Skeletal muscle tissue (tissue), 3 donors: ENCODE measurements at regions not wholly inside any gene's neighbourhood (a gene's known extent, or its start where the extent isn't known, plus 50 kb on each side); places are given as distances from the start of the nearest gene placed in this dataset.
A peak's percentile ranks its signal among the peaks of the same experiment; 100 is the strongest.

Source experiments
- H3K27ac ChIP-seq: one replicate; pipeline ENCODE4 v1.7.0; 2013; ENCODE audit warnings: mild to moderate bottlenecking, low read depth, low read length, inconsistent platforms
- H3K27me3 ChIP-seq, 3 donors: one replicate each; pipeline ENCODE4 v1.7.0; 2013; ENCODE audit warnings: low read length in 3 of 3; ENCODE audit not compliant: control insufficient read depth in 3 of 3, insufficient read depth in 3 of 3
- H3K36me3 ChIP-seq, 3 donors: one replicate each; pipeline ENCODE4 v1.7.0; 2013; ENCODE audit warnings: low read length in 3 of 3; ENCODE audit not compliant: control insufficient read depth in 3 of 3, insufficient read depth in 3 of 3
- H3K4me1 ChIP-seq, 3 donors: one replicate each; pipeline ENCODE4 v1.7.0; 2013; ENCODE audit warnings: low read length in 3 of 3, mild to moderate bottlenecking in 3 of 3; ENCODE audit not compliant: control insufficient read depth in 3 of 3, insufficient read depth in 3 of 3
- H3K4me3 ChIP-seq, 3 donors: one replicate each; pipeline ENCODE4 v1.7.0; 2013; ENCODE audit warnings: low read length in 3 of 3
- H3K9ac ChIP-seq, 3 donors: one replicate each; pipeline ENCODE4 v1.7.0; 2013; ENCODE audit warnings: low read length in 3 of 3, mild to moderate bottlenecking in 3 of 3, moderate library complexity in 2 of 3, low read depth in 1 of 3
- H3K9me3 ChIP-seq, 3 donors: one replicate each; pipeline ENCODE4 v1.7.0; 2013; ENCODE audit warnings: low read length in 3 of 3; ENCODE audit not compliant: control insufficient read depth in 3 of 3
- donor health status: Osteomylitis.

DNA sequence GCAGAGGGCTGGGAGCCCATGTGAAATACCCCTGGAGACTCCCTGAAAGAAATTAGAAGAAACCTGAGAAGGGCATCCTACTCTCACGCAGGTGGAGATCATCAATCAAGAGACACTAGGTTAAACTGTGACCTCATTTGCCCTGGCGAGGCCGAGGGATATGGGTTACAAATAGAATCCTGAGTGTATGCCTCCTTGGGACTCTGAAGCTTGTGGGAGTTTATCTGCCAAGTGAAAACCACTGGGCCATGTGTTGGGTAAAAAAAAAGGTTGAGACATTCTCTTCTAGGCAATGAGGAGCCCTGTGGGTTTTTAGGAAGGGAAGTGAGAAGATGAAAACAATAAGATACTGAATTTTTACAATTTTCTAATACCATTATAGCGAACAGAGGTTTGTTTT is 160.7 kb upstream of the ARID2 start:
- H3K9ac ChIP-seq: no peak overlapping the region
- H3K27ac ChIP-seq: peak overlapping the region; percentile 52
- no peak overlapping the region for H3K4me3 ChIP-seq
- no peaks in the 10 kb centered on the region for H3K9me3 ChIP-seq
- H3K27me3 ChIP-seq: no peaks in the 10 kb centered on the region
- H3K4me1 ChIP-seq: peaks cover 0 to 7% (median 7%) of the 10 kb centered on the region in 3 donors
- H3K36me3 ChIP-seq: no peaks in the 10 kb centered on the region

DNA sequence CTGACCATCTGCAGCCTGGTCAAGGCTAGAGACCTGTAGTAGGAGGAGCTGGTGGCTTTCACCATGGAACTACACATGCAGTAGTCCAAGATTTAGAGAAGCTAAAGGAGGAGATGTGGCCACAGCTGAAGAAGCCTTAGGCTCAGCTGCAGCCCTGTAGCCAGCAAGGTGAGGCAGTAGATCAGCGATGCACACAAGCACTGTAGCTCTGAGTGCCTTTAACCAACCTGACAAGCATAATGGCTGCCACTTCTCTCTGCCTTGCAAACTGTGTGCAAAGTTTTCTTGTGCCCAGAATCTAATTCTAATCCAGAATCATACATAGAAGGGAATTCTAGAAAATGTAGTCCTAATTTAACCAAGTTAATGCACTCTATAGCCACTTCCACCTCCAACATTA is 159.0 kb upstream of the ARID2 start:
- Histone ChIP-seq H3K27ac (no peak overlapping the region), H3K36me3 (no peaks in the 10 kb centered on the region), H3K4me3 (no peak overlapping the region), H3K9me3 (no peaks in the 10 kb centered on the region), H3K4me1 (peaks cover 0 to 7% (median 7%) of the 10 kb centered on the region in 3 donors), H3K9ac (no peak overlapping the region), H3K27me3 (no peaks in the 10 kb centered on the region)

DNA sequence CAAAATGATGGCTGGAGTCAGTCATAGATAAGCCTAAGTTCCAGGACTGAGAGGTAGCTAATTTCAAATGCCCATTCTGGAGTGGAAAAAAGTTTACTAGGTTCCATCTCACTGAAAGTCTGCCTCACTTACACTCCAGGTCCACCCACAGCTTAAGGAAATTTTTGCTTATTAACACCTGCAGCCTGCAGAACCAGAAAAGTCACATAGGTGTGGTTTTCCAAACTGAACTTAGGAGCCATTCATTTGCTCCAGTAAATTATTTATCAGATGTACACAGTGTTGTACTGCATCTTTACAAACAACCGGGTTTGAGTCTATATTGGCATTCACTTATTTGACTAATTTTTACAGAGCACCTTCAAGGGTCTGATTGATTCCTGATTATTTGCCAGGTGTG is 157.4 kb upstream of the ARID2 start:
- no peak overlapping the region for H3K27ac ChIP-seq
- H3K4me1 ChIP-seq: peaks cover 0 to 7% (median 7%) of the 10 kb centered on the region in 3 donors
- no peak overlapping the region for H3K9ac ChIP-seq
- H3K27me3 ChIP-seq: no peaks in the 10 kb centered on the region
- H3K36me3 ChIP-seq: no peaks in the 10 kb centered on the region
- no peaks in the 10 kb centered on the region for H3K9me3 ChIP-seq
- no peak overlapping the region for H3K4me3 ChIP-seq

DNA sequence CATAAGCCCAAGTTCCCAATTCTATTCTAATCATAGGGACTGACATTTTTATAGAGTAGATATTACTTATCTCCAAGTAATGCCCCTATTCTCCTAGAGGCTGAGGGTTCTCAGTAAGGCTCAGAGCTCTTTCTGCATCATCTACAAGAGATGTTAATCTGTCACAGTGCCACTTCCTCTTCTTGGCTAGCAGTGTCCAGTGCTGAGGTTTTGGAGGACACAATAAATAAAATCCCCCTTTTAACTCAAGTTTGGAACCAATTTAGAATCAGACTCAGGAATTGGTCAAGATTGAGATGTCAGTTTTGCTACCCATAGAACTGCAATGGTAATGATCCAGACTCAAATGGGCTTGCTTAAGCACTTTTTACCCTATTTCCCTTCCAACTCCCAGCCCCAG is 154.1 kb upstream of the ARID2 start:
- Histone ChIP-seq H3K4me3 (no peak overlapping the region), H3K9me3 (no peaks in the 10 kb centered on the region), H3K27ac (no peak overlapping the region), H3K36me3 (no peaks in the 10 kb centered on the region), H3K27me3 (no peaks in the 10 kb centered on the region), H3K4me1 (no peaks in the 10 kb centered on the region), H3K9ac (no peak overlapping the region)

DNA sequence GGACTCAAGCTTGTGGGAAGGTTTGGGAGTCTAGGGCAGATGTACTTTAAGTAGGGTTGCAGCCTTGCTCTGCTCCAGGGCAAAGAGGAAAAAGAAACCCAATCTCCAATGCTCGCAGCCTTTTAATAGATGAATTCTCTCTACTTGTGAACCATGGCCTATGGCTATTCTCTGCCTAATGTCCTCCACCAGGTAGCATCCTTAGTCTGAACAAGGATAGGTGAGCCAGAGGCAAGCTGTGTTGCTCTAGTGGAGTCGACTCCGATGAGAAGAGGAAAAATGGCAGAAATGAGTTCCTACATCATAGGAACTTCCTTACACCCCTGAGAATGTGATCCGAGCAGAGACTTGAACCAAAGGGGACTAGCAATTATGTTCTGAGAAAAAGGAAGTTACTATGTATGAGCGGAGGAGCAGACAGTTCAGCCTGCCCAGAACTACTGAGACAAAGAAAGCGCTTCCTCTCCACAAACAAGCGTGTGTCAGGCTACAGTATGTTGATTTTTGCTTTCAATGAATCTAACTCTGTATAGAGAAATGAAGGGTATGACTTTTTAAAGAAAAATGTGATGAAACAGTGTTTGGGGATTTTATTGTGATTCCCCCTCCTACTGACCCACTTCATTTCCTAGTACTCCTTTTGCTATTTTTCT is 153.6 kb upstream of the ARID2 start:
- Histone ChIP-seq H3K27ac (no peak overlapping the region), H3K9me3 (no peaks in the 10 kb centered on the region), H3K4me3 (no peak overlapping the region), H3K27me3 (no peaks in the 10 kb centered on the region), H3K9ac (no peak overlapping the region), H3K4me1 (no peaks in the 10 kb centered on the region), H3K36me3 (no peaks in the 10 kb centered on the region)

DNA sequence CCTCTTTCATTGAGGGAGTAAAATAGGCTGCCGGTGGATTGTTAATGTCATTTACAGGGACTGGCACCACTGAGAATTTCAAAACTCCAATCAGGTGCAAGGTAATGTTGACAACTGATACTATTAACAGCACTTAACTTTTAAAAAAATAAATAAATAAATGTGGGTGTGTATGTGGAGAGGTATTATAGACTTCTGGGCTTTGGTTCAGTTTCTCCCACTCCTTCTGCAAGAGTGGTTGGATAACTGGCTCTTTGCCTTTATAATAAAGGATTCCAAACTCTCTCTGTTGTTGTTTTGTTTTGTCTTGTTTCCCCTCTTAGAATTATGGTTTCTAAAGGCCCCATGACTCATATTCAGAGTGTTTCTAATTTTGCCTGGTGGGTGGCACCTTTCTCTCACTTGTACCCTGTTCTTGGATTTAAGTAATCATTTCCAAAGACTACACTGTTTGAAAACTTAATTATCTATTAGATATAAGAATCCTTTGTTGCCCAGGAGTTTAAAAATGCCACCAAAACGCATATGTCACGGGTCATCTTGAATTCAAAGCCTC is 151.6 kb upstream of the ARID2 start:
- Histone ChIP-seq H3K4me3 (no peak overlapping the region), H3K36me3 (no peaks in the 10 kb centered on the region), H3K27ac (no peak overlapping the region), H3K27me3 (no peaks in the 10 kb centered on the region), H3K9ac (no peak overlapping the region), H3K9me3 (no peaks in the 10 kb centered on the region), H3K4me1 (no peaks in the 10 kb centered on the region)

DNA sequence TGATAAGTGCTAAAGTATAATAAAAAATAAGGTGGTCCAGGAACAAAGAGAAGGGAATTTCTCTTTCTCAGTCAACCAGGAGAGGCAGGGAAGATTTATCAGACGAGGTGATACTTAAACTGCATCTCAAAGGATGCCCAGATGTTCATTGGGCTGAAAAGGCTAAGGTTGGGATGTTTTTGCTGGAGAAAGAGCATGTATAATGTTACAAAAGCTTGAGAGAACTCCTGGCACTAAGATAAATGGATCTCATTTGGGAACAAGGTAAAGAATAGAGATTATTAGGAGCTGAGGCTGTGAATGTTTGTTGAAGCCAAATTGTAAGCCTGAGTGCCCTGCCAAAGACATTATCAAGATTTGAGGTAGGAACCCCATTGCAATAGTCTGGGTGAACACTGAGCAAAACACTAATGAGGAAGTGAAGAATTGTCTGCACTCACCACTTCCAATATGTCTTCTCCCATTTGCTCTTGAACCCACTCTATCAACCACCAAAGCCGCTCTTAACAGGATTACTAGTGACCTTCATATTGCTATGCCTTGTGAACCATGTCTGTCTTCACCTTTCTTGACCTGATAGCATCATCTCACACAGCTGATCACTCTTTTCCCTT is 149.0 kb upstream of the ARID2 start:
- Histone ChIP-seq H3K9me3 (no peaks in the 10 kb centered on the region), H3K27me3 (no peaks in the 10 kb centered on the region), H3K4me3 (no peak overlapping the region), H3K9ac (no peak overlapping the region), H3K4me1 (no peaks in the 10 kb centered on the region), H3K27ac (no peak overlapping the region), H3K36me3 (no peaks in the 10 kb centered on the region)

DNA sequence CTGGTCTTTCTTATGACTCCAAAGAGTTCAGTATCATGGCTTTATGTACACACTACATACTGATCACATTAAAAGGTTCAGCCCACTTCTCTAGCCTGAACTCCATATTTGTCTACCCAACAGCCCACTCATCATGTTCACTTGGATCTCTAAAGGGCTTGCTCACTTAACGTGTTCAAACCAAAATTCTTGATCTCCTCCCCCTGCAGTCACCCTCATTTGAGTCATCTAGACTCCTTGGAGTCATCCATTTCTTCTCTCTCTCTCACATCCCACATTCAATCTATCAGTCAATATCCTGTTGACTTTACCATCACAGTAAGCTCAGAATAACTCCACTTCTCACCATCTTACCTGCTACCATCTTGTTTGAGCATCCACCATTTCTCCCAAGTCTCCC is 148.4 kb upstream of the ARID2 start:
- no peaks in the 10 kb centered on the region for H3K27me3 ChIP-seq
- no peaks in the 10 kb centered on the region for H3K9me3 ChIP-seq
- no peaks in the 10 kb centered on the region for H3K4me1 ChIP-seq
- H3K4me3 ChIP-seq: no peak overlapping the region
- H3K36me3 ChIP-seq: no peaks in the 10 kb centered on the region
- no peak overlapping the region for H3K27ac ChIP-seq
- H3K9ac ChIP-seq: no peak overlapping the region

DNA sequence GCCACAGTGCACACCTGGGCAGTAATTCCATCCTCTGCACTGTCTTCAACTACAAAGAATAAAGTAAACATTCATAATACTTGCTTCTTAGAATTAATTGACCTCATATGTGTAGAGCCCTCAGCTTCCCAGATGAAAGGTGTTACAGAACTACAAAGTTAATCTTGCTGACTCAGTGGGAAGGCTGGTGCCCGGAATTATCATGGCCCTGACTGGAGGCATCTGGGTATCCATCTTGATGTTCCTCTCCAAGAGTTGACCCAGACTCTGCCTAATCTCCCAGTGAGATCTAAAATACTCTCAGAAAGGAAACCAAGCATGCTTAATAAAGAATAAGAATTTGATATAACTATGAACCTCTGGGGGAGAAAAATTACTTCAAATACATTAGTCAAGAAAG is 147.0 kb upstream of the ARID2 start:
- no peak overlapping the region for H3K4me3 ChIP-seq
- H3K9ac ChIP-seq: no peak overlapping the region
- H3K27me3 ChIP-seq: no peaks in the 10 kb centered on the region
- H3K4me1 ChIP-seq: no peaks in the 10 kb centered on the region
- no peak overlapping the region for H3K27ac ChIP-seq
- no peaks in the 10 kb centered on the region for H3K9me3 ChIP-seq
- no peaks in the 10 kb centered on the region for H3K36me3 ChIP-seq

DNA sequence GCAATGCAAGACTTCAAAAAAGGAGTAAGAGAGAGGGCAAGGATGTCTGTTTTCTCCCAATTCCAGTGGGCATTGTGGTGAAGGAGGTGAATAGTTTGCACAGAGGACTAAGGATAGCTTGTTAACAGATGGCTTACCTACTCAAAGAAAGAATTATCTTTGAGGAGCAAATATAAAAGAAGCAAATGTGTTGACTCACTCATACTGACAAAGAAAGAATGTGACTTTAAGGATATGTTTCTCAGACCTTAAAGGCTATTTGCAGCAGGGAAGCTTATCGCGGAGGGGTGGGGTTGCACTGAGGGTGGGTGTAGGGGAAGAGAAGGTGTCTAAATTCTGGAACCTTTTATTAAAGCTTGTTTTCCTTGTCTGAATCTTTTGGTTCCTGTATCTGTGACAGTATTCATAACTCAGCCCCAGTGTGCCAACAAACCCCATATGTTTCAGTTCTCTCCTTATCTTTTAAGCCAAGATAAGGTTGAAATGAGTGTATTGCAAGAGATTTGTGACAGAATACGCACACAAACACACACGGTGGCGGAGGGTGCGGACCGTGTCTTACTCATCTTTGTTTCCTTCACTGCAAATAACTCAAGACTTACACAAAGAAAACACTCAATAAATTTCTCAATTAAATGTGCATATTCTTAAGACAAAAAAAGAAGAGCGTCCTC is 146.4 kb upstream of the ARID2 start:
- Histone ChIP-seq H3K36me3 (no peaks in the 10 kb centered on the region), H3K9ac (no peak overlapping the region), H3K4me1 (no peaks in the 10 kb centered on the region), H3K4me3 (no peak overlapping the region), H3K9me3 (no peaks in the 10 kb centered on the region), H3K27me3 (no peaks in the 10 kb centered on the region), H3K27ac (no peak overlapping the region)
